GM21526 (cell line): ENCODE measurements at regions not wholly inside any gene's neighbourhood (a gene's known extent, or its start where the extent isn't known, plus 50 kb on each side); places are given as distances from the start of the nearest gene placed in this dataset.
A peak's percentile ranks its signal among the peaks of the same experiment; 100 is the strongest.
"Not testable (repeated sequence)": the region's sequence is repeated elsewhere in the genome, so short reads cannot be mapped to it uniquely, and the experiment has no call there.

Source experiments
- ATAC-seq: cut with Tn5 transposase; IDR thresholded peaks from one replicate; pipeline ENCODE4 v1.9.1; 2021; ENCODE audit warnings: moderate library complexity; ENCODE audit not compliant: unreplicated experiment, low FRiP score

- ATAC-seq: no peak
Observed at GRCh38 chr7:112985377-112985987, 101.1 kb downstream of the GPR85 start.

GRCh38 chr7:112982441-112983063 lies 104.1 kb downstream of the GPR85 start:
- ATAC-seq: peak; percentile 76

- peak; percentile 35 for ATAC-seq
Observed at GRCh38 chr7:112981966-112982365, 104.7 kb downstream of the GPR85 start.

- not testable (repeated sequence) for ATAC-seq
Observed at GRCh38 chr7:112979055-112979454, 107.6 kb downstream of the GPR85 start.

GRCh38 chr7:112977244-112977955 lies 109.2 kb downstream of the GPR85 start:
- ATAC-seq: not testable (repeated sequence)

GRCh38 chr7:112970771-112971170 lies 115.9 kb downstream of the GPR85 start:
- ATAC-seq: peak; percentile 59

GRCh38 chr7:112969946-112970345 lies 116.7 kb downstream of the GPR85 start:
- ATAC-seq: no peak

- no peak for ATAC-seq
Observed at GRCh38 chr7:112965506-112965905, 121.1 kb downstream of the GPR85 start.

- peak; percentile 50 for ATAC-seq
Observed at GRCh38 chr7:112963634-112964033, 123.0 kb downstream of the GPR85 start.

- no peak for ATAC-seq
Observed at GRCh38 chr7:112962815-112963214, 123.8 kb downstream of the GPR85 start.

GRCh38 chr7:112959276-112959675 lies 127.4 kb downstream of the GPR85 start:
- no peak for ATAC-seq

- ATAC-seq: no peak
Observed at GRCh38 chr7:112958775-112959174, 127.9 kb downstream of the GPR85 start.

GRCh38 chr7:112957901-112958300 lies 128.7 kb downstream of the GPR85 start:
- ATAC-seq: no peak

GRCh38 chr7:112953031-112953430 lies 133.6 kb downstream of the GPR85 start:
- not testable (repeated sequence) for ATAC-seq

- ATAC-seq: no peak
Observed at GRCh38 chr7:112951070-112951469, 135.6 kb downstream of the GPR85 start.

- not testable (repeated sequence) for ATAC-seq
Observed at GRCh38 chr7:112949682-112950081, 136.9 kb downstream of the GPR85 start.

- no peak for ATAC-seq
Observed at GRCh38 chr7:112946350-112946749, 140.3 kb downstream of the GPR85 start.

- ATAC-seq: no peak
Observed at GRCh38 chr7:112945046-112945445, 141.6 kb downstream of the GPR85 start.

GRCh38 chr7:112942981-112943380 lies 143.6 kb downstream of the GPR85 start:
- ATAC-seq: no peak

- not testable (repeated sequence) for ATAC-seq
Observed at GRCh38 chr7:112942125-112942524, 144.5 kb downstream of the GPR85 start.

GRCh38 chr7:112940314-112940732 lies 146.3 kb downstream of the GPR85 start:
- peak; percentile 40 for ATAC-seq
